ENCODE measurements at regions not wholly inside any gene's neighbourhood (a gene's known extent, or its start where the extent isn't known, plus 50 kb on each side); places are given as distances from the start of the nearest gene placed in this dataset.

DNA sequence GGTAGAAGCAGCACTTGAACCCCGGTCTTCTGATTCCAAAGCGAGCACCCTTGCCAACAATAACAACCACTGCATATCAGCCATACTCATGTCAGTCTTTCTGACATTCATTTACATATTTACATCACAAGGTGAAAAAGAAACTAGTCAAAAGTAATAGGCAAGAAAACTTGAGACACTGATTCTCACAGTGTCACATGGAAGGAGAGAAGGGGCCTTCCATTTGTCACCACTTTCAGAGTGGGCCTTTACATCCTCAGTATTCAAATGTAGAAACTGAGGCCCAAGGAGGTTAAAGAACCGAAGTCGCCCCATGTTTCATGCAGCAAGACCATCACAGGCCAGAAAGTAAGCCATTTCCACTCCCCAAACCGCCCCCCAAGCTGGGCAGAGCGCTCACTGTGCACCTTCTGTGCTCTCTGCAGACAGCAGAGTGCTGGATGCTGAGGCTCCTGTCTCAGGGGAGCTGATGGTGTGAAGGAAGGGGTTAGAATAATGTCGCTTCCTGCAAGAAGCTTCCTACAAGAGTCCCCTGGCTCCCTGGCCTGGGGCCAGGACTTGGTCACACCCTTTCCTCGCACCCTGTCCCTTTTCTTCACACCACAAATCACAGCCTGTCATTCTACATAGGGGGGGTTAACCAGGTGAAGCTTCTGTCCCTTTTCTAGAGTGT is 260.1 kb downstream of the UACA start:
- DNase-seq (ENCODE audit: low read depth, low spot score) (no peak), ATAC-seq (no peak)
- TF ChIP-seq, protein P1, sequence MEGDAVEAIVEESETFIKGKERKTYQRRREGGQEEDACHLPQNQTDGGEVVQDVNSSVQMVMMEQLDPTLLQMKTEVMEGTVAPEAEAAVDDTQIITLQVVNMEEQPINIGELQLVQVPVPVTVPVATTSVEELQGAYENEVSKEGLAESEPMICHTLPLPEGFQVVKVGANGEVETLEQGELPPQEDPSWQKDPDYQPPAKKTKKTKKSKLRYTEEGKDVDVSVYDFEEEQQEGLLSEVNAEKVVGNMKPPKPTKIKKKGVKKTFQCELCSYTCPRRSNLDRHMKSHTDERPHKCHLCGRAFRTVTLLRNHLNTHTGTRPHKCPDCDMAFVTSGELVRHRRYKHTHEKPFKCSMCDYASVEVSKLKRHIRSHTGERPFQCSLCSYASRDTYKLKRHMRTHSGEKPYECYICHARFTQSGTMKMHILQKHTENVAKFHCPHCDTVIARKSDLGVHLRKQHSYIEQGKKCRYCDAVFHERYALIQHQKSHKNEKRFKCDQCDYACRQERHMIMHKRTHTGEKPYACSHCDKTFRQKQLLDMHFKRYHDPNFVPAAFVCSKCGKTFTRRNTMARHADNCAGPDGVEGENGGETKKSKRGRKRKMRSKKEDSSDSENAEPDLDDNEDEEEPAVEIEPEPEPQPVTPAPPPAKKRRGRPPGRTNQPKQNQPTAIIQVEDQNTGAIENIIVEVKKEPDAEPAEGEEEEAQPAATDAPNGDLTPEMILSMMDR (IDR thresholded peaks at IDR 0.05 in 2 of 3, conservative IDR thresholded peaks at IDR 0.05 in 1 of 3; ENCODE audit: borderline replicate concordance in 1 of 3, insufficient read depth in 1 of 3, low read depth in 2 of 3, low read length in 2 of 3) = no peak
- TF ChIP-seq ZFX (IDR thresholded peaks at IDR 0.05) (no peak), JUND (IDR thresholded peaks at IDR 0.05) (no peak), SP1 (IDR thresholded peaks at IDR 0.05; ENCODE audit: low read depth) (no peak), POLR2A (IDR thresholded peaks at IDR 0.05; ENCODE audit: borderline replicate concordance, extremely low read depth, insufficient read depth, insufficient read length) (no peak), CBX3 (IDR thresholded peaks at IDR 0.05; ENCODE audit: low read depth) (no peak)
- TF ChIP-seq, protein P2, sequence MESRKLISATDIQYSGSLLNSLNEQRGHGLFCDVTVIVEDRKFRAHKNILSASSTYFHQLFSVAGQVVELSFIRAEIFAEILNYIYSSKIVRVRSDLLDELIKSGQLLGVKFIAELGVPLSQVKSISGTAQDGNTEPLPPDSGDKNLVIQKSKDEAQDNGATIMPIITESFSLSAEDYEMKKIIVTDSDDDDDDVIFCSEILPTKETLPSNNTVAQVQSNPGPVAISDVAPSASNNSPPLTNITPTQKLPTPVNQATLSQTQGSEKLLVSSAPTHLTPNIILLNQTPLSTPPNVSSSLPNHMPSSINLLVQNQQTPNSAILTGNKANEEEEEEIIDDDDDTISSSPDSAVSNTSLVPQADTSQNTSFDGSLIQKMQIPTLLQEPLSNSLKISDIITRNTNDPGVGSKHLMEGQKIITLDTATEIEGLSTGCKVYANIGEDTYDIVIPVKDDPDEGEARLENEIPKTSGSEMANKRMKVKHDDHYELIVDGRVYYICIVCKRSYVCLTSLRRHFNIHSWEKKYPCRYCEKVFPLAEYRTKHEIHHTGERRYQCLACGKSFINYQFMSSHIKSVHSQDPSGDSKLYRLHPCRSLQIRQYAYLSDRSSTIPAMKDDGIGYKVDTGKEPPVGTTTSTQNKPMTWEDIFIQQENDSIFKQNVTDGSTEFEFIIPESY (IDR thresholded peaks at IDR 0.05; ENCODE audit: extremely low read depth, insufficient replicate concordance, low read length) = no peak
- Histone ChIP-seq H3K4me3 (replicated peaks in 1 of 2; ENCODE audit: low read depth in 1 of 2, low read length in 2 of 2) (no peak overlapping the region), H4K20me1 (ENCODE audit: insufficient read depth) (no peaks in the 10 kb centered on the region), H3K4me1 (ENCODE audit: control insufficient read depth in 1 of 2, insufficient read depth in 2 of 2, low read length in 2 of 2) (peaks cover 35 to 42% of the 10 kb centered on the region in 2 experiments), H3K36me3 (ENCODE audit: control insufficient read depth in 1 of 2, insufficient read depth in 2 of 2, low read length in 2 of 2) (no peaks in the 10 kb centered on the region), H3K4me2 (ENCODE audit: low read length) (no peak overlapping the region), H3K9me3 (ENCODE audit: control insufficient read depth in 1 of 2, insufficient read depth in 1 of 2, low read depth in 1 of 2, low read length in 2 of 2) (peaks cover 0 to 5% of the 10 kb centered on the region in 2 experiments; a peak in 1 of 4 replicates), H3K79me2 (ENCODE audit: insufficient read depth, low read length) (no peaks in the 10 kb centered on the region), H3K9me2 (ENCODE audit: insufficient read depth) (no peaks in the 10 kb centered on the region), H3K9ac (ENCODE audit: low read length) (no peak overlapping the region), H3K27me3 (ENCODE audit: insufficient read depth, low read length) (peaks cover 22% of the 10 kb centered on the region; the same call in 1 of the 2 replicates), H2AFZ (ENCODE audit: low read depth, low read length, poor library complexity, severe bottlenecking) (no peak overlapping the region), H3K27ac (ENCODE audit: low read depth, low read length) (no peak overlapping the region)
- intact Hi-C loops (cut with micrococcal nuclease) = no loop called here
- CTCF ChIA-PET = interaction anchor here (0.6 kb wide), 1 partner anchor 222 kb away, joined by 4 read pairs; no protein-coding TSS in a partner anchor
- RAD21 ChIA-PET (ENCODE audit: low non-redundant PET in 1 of 2, low total read pairs in 2 of 2, uncharacterized antibody in 2 of 2, unreplicated experiment in 2 of 2) = no interaction called here
- POLR2A ChIA-PET = no interaction called here
- no TSS peak for BruUV-seq (replicated peaks)
